Nephron progenitor cell (in vitro differentiated cells): ENCODE measurements at regions not wholly inside any gene's neighbourhood (a gene's known extent, or its start where the extent isn't known, plus 50 kb on each side); places are given as distances from the start of the nearest gene placed in this dataset.

Experiments
- DNase-seq: peaks from one replicate; pipeline ENCODE4 v3.0.0; 2021
- H3K27ac Mint-ChIP-seq: 2 replicates; pipeline ENCODE4 v1.8.0; 2021; ENCODE audit warnings: mild to moderate bottlenecking, moderate library complexity, mixed read lengths
- H3K27me3 Mint-ChIP-seq: 2 replicates; pipeline ENCODE4 v1.8.0; 2021; ENCODE audit warnings: mild to moderate bottlenecking, low read depth, mixed read lengths; ENCODE audit not compliant: poor library complexity
- H3K36me3 Mint-ChIP-seq: 2 replicates; pipeline ENCODE4 v1.8.0; 2021; ENCODE audit warnings: low read depth, mixed read lengths
- H3K4me1 Mint-ChIP-seq: 2 replicates; pipeline ENCODE4 v1.8.0; 2021; ENCODE audit warnings: mixed read lengths
- H3K4me3 Mint-ChIP-seq: 2 replicates; pipeline ENCODE4 v1.8.0; 2021; ENCODE audit warnings: mild to moderate bottlenecking, moderate library complexity, mixed read lengths
- H3K9me3 Mint-ChIP-seq: 2 replicates; pipeline ENCODE4 v1.8.0; 2021; ENCODE audit warnings: mild to moderate bottlenecking, moderate library complexity, mixed read lengths
- TF ChIP-seq, protein P1 (sequence below): fragments of 200-600 bp; sonication (generic); IDR thresholded peaks from 2 replicates; pipeline ENCODE4 v1.5.0; 2021; ENCODE audit warnings: antibody characterized with exemption

DNA sequence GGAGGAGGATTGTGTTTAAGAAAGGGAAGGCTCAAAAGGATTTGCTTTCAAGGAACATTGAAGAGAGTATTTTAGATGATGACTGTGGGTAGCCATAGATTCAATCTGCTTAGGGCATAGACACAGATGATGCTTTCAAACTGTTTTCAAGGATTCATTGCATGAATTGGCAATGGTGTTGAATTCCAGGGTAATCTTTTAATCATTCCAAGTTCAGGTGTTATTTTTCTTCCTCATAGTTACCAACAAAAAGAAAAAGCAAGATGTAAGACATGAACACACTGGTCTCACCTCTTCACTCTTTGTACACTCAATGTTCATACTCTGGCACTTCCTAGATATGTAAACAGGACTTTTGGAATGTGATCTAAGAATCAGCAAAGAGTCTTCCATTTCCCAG is 167.0 kb upstream of the RHOBTB1 start:
- Mint-ChIP-seq H3K27me3 (no peaks in the 10 kb centered on the region), H3K9me3 (no peaks in the 10 kb centered on the region), H3K4me3 (no peak overlapping the region), H3K36me3 (no peaks in the 10 kb centered on the region), H3K27ac (no peak overlapping the region), H3K4me1 (no peaks in the 10 kb centered on the region)
- TF ChIP-seq, protein P1, sequence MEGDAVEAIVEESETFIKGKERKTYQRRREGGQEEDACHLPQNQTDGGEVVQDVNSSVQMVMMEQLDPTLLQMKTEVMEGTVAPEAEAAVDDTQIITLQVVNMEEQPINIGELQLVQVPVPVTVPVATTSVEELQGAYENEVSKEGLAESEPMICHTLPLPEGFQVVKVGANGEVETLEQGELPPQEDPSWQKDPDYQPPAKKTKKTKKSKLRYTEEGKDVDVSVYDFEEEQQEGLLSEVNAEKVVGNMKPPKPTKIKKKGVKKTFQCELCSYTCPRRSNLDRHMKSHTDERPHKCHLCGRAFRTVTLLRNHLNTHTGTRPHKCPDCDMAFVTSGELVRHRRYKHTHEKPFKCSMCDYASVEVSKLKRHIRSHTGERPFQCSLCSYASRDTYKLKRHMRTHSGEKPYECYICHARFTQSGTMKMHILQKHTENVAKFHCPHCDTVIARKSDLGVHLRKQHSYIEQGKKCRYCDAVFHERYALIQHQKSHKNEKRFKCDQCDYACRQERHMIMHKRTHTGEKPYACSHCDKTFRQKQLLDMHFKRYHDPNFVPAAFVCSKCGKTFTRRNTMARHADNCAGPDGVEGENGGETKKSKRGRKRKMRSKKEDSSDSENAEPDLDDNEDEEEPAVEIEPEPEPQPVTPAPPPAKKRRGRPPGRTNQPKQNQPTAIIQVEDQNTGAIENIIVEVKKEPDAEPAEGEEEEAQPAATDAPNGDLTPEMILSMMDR: no peak
- no peak for DNase-seq

DNA sequence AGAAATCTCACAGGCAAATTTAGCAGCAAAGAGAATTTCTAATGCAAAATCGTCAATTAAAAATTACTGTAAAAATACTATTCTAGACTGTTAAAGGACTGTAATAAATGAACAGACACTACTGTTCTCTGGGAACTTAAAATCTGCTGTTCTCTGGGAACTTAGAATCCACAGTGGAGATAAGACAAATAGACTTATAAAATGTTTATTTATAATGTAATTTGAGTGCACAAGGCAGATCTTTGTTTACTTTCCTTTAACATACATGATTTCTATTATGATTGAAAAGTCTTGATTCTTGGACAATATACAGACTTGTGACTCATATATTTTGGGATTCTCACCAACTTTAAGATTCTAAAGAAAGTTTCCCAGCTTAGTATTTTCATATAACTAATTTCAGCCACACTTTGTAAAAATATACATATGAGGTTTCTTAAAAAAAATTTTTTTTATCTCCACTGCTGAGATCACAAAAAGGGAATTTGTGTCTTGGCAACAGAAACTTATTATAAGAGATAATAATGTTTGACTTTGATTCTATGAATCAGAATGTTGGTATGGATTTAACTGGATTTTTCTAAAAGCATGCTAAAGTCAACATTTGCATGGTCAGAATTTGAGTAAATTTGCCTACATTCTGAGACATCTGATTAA is 166.3 kb upstream of the RHOBTB1 start:
- Mint-ChIP-seq H3K4me1 (no peaks in the 10 kb centered on the region), H3K27ac (no peak overlapping the region)
- no peak for DNase-seq

DNA sequence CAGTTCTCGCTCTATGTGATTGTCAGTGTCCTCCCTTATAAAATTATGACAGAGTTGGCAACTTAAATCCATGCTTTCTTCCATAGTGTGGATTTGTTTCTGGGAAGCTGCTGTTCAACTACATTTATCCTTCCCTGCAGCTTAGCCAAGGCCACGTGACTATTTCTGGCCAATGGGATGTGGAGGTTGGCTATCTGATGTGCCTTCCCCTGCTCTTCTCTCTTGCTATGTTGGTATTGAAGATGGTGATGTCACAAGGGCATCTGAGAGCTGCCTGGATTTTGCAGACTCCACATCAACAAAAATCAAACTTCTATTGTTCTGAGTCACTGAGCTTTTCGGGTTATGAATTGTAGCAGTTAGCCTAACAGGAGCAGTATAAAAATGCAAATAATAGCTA is 164.9 kb upstream of the RHOBTB1 start:
- Mint-ChIP-seq H3K27ac (no peak overlapping the region), H3K9me3 (no peaks in the 10 kb centered on the region), H3K36me3 (no peaks in the 10 kb centered on the region), H3K4me3 (no peak overlapping the region), H3K27me3 (no peaks in the 10 kb centered on the region), H3K4me1 (no peaks in the 10 kb centered on the region)
- TF ChIP-seq, protein P1: no peak
- DNase-seq: no peak

More for the DNA sequence above, 166.3 kb upstream of the RHOBTB1 start:
- Mint-ChIP-seq H3K9me3 (no peaks in the 10 kb centered on the region), H3K4me3 (no peak overlapping the region), H3K27me3 (no peaks in the 10 kb centered on the region), H3K36me3 (no peaks in the 10 kb centered on the region)
- TF ChIP-seq, protein P1: no peak

DNA sequence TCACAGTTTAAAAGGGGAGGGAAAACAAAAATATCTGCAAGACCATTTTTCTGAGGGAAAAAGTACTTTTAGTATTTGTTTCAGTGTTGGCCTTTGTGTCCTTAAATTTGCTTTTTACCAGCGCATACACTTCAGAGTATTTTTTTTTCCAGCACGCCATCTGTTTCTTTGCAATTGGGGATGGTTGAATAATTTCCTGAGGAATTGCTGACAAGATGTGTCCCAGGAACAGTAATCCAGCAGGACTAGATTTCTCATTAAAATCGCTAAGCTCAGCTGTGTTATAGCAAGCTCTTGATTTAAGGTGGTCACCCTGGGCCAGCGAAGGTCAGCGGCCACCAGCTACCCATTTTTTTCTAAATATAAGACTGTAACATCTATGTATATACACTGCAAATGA is 156.9 kb upstream of the RHOBTB1 start:
- TF ChIP-seq, protein P1: no peak
- DNase-seq: no peak
- Mint-ChIP-seq H3K9me3 (peaks cover 4% of the 10 kb centered on the region), H3K36me3 (no peaks in the 10 kb centered on the region), H3K4me3 (no peak overlapping the region), H3K27me3 (no peaks in the 10 kb centered on the region), H3K4me1 (peaks cover 5% of the 10 kb centered on the region), H3K27ac (no peak overlapping the region)

DNA sequence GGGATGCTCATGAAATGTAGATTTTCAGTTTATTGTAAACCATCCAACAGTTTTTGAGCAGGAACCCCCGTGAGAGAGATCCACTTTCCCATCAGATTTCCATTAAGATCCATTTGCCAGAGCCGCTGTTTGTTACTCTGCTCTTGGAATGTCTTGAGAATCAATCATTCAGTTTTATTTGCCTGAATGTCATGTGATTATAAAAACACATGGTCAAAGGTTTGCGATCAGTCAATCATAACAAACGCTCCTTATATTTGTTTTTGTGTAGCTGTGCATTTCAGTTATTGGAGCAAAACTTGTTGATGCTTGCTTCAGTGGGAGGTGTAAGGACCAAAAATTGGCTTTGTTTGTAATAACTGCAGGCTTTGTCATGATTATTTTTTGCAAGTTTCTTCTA is 155.8 kb upstream of the RHOBTB1 start:
- TF ChIP-seq, protein P1: no peak
- no peak overlapping the region for H3K4me3 Mint-ChIP-seq

DNA sequence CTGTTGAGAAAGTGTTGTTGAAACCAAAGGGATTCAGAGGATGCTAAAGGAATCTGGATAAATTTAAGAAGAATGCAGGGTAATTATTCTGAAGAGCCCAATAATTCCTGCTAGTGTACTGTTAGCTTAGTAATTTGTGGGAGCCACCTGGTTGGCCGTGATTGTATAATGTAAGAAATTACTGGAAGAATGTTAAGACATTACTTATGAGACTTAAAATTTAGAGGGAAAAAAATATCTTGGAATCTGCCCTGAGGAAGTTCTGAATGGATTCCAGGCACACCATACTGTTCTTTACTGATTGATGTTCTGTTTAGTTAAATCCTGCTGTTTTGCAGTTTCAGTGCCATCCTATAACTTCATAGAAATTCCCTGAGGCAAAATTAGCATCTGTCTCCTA is 155.0 kb upstream of the RHOBTB1 start:
- no peak overlapping the region for H3K27ac Mint-ChIP-seq
- H3K4me1 Mint-ChIP-seq: peaks cover 5% of the 10 kb centered on the region
- TF ChIP-seq, protein P1: no peak
- no peak for DNase-seq
- H3K4me3 Mint-ChIP-seq: no peak overlapping the region
- no peaks in the 10 kb centered on the region for H3K27me3 Mint-ChIP-seq
- peaks cover 5% of the 10 kb centered on the region for H3K9me3 Mint-ChIP-seq
- H3K36me3 Mint-ChIP-seq: no peaks in the 10 kb centered on the region

More for the DNA sequence above, 155.8 kb upstream of the RHOBTB1 start:
- no peak overlapping the region for H3K27ac Mint-ChIP-seq
- peaks cover 5% of the 10 kb centered on the region for H3K4me1 Mint-ChIP-seq
- peaks cover 5% of the 10 kb centered on the region for H3K9me3 Mint-ChIP-seq
- H3K36me3 Mint-ChIP-seq: no peaks in the 10 kb centered on the region
- H3K27me3 Mint-ChIP-seq: no peaks in the 10 kb centered on the region
- no peak for DNase-seq
